Frontal cortex (tissue), 3 donors: ENCODE measurements at regions not wholly inside any gene's neighbourhood (a gene's known extent, or its start where the extent isn't known, plus 50 kb on each side); places are given as distances from the start of the nearest gene placed in this dataset.
"Not testable (repeated sequence)": the region's sequence is repeated elsewhere in the genome, so short reads cannot be mapped to it uniquely, and the experiment has no call there.

Experiments
- DNase-seq, 2 donors: peaks; one replicate each; pipeline ENCODE4 v3.0.0; 2012; ENCODE audit warnings: low spot score in 2 of 2
- FAIRE-seq: peaks from 2 replicates; lab custom pipeline; 2012; peaks lifted over from hg19 to GRCh38; lab: Jason Lieb, UNC
- donor health status: control.
- donor health status: control.
- donor health status: control.

DNA sequence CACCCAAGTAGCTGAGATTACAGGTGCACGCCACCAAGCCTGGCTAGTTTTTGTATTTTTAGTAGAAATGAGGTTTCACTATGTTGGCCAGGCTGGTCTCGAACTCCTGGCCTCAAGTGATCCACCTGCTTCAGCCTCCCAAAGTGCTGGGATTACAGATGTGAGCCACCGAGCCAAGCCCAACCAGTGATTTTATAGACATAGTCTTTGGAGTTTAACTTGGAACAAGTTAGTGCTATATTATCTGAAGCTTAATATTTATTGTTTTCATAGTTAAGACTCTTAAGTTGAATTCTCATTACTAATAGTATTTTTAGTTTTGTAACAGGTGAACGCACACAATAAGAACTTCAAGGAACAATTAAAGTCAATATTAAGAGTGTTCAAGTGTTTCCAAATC, 122.1 kb downstream of the SPAG6 start:
- not testable (repeated sequence) for DNase-seq, FAIRE-seq

DNA sequence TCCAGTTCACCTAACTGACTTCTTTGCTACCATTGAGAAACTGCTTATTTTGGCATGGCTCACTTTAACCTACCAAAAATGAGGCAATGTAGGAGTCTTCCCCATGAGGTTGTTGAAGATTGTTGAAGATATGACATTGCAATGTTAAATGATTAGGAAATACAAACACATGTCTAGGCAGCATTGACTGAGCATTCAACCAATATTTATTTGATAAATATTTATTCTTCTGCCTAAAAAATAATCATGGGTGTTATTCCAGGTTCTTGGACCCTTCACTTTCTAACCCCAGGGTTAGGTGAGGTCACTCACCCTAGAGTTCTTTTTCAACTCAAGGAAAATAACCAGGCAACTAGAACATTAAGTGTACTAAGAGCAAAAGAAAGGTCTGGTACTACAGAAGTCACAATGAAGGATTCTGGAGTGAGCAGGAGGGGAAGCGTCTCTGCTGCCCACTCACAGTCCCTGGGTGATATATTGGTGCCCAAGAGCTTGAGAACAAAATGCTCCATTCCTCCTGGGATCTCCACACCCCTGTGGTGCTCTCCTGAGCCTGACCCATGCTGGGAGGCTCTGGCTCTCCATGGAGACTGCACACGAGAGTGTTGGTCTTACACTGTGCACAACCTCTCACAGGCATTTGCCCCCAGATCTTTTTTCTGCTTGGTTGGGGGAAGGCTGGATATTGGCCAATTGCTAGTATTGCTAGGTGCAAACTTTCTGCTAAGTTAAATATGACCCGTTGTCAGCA, 123.4 kb downstream of the SPAG6 start:
- FAIRE-seq, result no peak
- DNase-seq, result no peak

DNA sequence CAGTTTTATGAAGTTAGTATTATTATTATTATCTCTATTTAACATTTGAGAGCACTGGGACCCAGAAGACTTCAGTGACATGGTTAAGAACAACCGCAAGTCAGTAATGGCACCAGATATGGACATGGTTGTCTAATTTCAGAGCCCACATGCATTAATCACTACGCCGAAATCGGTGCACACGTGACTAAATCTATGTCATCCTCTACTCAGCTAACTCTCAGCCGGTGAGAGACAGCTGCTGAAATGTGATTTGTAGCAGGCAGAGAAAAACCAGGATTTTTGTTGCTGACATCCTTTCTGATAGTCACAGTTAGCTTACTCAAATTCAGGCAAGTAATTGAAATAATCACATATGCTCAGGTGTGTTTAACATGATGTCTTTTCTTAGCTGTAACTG, 127.7 kb downstream of the SPAG6 start:
- FAIRE-seq, result no peak
- no peak for DNase-seq

DNA sequence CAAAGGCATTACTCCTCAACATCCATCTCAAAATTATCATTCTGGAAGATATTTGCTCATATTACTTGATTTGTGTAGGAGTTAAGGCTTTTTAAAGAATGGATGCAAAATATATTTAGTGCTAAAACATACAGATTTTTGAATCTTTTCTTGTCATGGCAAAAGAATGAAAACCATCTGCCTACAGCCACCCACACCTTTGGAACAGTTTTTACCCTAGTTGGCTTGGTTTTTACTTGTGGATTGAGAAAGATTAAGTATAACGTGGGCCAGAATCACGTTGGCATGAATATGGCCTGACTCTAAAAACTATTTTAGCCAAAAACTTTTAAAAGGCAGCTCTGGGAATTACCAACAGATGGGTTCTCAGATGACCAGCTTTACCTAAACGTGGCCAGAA, 128.2 kb downstream of the SPAG6 start:
- no peak for DNase-seq
- no peak for FAIRE-seq

DNA sequence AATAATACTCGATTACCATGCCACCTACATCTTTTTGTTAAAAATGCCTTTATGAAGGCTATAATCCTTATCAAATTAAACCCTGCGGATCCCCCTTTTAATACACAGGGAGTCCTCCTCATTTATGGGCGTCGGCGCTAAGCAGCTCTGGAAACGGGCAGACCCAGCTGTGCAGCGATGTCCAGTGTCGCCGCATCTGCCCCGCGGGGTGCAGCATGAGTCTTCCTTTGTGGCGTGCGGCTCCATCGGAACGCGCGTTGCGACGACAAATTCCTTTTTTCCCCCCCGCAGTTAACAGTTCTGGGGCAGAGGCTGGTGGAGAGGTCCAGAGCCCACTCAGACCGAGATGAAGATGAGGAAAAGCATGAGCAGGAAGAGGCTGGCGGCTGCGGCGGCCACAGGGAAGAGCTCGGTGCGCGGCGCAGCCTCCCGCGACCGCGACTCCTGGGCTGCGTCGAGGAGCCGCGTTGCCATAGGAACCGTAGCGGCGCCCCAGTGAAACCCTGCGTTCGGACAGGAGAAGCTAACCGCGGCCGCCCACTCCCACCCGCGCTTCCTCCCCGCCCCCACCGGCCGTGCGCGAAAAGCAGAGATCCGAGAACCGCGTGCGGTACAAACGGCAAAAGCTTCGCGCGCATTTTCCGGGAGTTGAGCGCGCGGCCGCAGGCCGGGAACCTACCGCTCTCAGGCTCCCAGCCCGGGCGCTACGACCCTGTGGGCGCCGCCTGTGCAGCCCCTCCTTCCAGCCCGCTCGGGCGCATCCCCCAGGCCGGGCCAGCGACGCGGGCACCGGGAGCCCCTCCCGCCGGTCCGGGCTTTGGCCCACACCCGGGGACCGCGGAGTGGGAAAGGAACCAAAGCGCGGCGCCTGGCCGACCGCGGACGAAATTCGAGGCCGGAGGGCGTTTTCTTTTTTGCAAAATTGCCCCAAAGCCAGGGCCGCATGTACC, 130.6 kb downstream of the SPAG6 start:
- DNase-seq (peak; percentile 56 to 59), FAIRE-seq (no peak)

DNA sequence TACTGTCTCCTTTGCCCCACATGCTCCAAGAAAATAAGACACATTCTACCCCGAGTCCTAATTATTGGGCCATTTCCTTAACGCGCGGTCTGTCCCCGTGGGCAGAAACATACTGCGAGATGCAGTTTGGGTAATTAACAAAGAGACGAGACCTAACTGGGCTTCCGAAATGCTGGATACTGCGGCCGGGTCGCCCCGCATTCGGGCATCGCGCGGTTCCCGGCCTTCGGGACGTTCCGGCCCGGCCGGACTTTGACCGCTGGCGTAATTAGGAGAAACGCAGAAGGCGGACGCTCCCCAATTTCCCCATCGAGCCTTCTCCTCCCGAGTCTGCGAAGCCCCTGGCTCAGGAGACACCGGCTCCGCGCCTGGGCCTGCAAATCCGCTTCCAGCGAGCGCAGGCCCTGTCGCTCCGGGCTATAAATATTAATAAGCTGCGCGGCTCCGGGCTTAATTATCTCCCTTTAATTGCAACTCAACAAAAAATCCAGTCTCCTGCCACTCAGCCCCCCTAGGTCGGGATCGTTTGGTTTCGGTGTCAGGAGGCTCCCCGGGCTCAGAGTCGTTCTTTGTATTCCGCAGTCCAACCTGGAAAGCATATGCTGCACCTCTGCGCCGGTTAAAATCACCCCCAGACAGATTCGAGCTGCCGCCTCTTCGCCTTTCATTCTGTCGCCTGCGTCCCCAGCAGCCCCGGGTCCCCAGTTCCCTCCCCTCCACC, 131.5 kb downstream of the SPAG6 start:
- DNase-seq (peak in 1 of 2 donors; percentile 30), FAIRE-seq (no peak)

DNA sequence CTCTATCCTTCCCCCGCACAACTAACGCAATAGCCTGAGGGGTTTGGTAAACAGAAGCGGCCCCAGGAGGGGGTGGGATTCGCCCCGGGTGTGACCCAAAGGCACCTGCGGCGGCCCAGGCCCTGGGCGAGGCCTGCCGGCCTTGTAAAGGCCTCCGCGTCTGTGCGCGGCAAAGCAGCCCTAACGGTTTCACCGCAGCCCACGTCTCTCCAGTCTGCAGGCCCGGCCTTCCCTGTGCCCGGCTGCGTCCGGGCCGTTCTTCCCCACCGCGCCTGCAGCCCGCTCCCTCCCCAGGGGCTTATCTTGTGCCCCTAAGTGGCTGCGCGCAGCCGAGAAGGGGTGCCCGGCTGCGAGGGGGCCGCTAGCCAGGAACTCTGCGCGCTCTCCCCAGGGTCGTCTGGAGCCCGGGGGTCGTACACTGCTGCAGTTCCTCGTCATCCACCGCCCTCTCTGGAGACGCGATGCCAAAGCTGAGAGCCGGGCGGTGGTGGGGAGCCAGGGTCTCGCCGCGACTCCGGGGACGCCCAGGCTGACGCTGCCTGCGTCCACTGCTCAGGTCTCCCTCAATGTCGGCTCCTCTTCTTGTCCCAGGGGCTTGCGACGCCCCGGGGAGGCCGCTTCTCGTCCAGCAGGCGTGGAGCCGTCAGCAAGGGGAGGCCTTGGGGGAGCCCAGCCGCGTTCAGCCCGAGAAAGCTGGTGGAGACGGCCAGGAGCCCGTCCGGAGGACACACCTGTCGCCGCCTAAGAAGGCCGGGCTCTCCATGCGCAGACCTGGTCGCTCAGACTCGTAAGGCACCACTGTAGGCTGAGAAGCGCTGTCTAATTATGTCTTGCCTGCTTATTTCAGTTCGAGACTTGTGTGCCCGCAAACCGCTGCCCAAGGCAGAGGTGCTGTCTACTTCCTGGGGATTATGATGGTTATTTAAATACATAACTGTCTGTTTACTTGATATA, 132.3 kb downstream of the SPAG6 start:
- DNase-seq (no peak), FAIRE-seq (no peak)

DNA sequence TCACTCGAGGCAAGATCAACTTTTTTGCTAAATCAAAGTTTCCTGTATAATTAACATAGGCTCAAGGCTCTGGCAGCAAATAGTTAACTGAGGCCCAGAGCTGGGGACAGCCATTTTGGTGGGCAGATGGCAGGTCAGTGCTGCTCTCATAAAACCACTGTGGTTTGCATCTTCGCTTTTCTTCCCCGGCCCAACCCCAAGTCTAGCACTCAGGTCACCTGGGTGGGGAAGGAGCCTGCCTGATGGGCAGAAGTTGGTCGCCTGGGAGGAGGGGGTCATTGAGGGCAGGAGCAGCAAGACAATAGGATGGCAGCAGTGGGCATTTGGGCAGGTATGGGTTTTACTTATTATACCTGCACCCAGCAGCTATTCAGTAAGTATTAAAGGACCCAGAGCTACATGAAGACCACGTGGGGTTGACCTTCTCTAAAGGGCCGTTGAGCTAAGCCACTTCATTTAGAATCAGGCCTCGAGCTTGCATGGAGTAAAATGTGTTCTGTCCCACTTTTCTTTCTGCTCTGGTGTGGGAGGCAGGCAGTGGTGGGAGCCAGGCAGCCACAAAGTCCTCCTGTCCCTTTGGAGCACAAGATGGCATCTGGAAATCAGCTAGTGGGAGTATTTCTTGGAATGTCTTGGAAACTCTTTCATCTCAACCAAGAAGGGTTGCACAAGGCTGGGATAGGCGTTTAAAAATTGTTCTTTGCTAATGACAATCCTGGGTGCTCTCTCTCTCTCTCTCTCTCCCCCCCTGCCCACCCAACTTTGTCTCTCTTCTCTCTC, 133.4 kb downstream of the SPAG6 start:
- FAIRE-seq (no peak), DNase-seq (no peak)

DNA sequence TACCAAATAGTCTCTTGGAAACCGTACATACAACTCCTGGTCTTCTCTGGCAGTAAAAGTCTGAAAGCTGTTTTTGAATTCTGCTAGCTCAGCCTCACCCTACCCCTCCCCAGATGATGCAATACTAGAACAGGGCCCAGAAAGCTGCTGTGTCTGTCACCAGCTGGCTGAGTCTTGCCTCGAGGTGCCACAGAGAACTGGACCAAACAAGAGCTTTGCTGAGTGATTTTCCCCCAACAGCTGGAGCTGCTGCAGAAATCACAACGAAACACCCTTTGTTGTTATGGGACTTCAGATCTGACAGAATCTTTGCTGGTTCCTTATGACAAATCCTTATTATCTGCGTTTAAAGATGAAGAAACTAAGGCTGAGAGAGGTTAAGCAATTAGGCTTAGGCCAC, 134.1 kb downstream of the SPAG6 start:
- DNase-seq, result peak; percentile 32 to 41
- FAIRE-seq, result no peak

DNA sequence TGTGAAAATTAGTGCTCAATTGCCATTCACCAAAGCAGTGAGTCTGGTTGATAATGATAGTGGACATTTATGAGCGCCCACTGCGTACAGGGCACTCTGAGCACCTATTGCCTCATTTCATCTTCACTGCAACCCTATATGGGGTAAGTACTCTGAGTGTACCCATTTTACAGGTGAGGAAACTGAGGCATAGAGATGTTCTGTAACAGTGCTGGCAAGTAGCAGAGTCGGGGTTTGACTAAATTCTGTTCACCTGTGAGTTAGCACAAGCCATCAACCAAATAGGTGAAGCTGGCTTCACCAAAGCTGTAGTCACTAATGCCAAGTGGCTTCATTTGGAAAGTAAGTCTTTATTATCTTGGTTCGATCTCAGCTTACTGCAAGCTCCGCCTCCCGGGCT, 135.8 kb downstream of the SPAG6 start:
- DNase-seq, result no peak

DNA sequence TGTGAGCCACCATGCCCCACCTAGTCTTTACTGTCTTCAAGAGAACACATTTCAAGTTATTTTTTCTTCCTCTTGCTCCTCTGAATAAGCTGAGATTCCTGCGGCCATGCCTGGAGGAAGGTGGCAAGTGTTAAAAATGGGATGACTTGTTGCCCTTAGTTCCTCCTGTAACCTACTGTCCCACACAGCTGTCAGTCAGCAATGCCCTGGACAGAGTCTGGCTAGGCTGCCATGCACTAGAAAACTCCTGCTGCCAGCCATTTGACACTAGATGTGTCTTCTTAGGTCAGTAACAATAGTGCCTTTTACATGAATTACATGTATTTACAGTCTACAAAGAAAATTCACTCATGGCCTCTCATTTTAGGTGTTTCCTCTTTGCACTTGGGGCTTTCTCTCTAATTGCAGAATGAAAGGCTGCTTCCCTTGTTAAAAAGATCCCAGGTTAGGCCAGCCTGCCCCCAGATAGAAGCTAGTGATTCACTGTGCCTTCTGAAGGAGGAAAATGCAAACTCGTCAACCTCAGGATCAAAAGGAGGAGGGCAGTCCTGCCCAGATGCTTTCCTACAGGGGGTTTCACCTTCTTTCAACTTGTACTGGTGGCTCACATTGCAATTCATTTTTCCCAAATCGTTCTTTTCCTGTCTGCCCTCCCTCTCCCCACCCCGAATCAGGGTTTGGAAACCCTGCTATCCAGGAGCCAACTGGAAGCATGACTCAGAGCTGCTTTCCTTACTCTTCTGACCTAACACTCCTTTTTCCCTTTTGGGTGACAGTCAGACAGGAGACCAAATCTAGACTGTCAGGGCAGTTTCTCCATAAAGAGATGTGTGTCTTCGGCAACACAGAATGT, 136.6 kb downstream of the SPAG6 start:
- DNase-seq (no peak), FAIRE-seq (no peak)

More for the DNA sequence above, 135.8 kb downstream of the SPAG6 start:
- FAIRE-seq, result no peak

DNA sequence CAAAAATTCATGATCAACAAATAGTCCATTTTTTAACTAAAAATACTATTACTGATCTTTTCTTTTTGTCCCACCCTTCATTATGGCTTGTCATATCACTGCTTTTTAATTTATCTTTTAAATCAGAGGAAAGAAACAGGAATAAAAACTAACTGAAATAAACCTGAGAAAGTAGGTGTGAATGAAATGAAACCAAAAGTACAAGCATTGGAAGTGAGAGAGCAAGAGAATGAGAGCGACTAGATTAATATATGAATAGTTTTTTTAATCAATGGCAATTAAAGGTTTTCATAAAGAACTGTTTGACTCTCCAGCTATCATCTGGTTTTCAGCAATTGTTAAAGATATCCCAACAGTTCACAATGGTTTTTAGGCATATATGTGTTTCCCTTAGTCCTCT, 137.8 kb downstream of the SPAG6 start:
- DNase-seq, result no peak
- peak; percentile 55 for FAIRE-seq
